ENCODE measurements at regions not wholly inside any gene's neighbourhood (a gene's known extent, or its start where the extent isn't known, plus 50 kb on each side); places are given as distances from the start of the nearest gene placed in this dataset.

DNA sequence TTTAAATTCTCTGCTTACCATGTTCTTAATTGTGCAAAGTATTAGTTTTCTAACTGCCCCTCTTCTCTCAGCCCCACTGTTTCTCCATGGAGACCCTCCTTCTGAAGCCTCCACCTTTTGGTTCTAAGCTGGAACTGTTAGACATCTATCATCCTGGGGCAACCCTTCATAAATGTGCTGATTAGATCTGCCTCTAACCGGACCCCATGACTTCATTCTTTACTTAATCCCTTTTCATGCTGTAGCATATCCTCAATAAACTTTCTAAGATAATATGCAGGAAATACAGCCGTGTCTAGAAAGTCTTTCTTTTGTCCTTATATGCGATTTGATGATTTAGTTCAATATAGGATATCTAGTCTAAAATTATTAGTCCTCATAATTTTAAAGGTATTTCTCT, 1020.1 kb downstream of the ADGRL2 start:
- H3K9me3 ChIP-seq: no peaks in the 10 kb centered on the region
- Mint-ChIP-seq H3K36me3 (no peaks in the 10 kb centered on the region), H3K27ac (peak overlapping the region in 1 of 2 donors; percentile 11), H3K9me3 (no peaks in the 10 kb centered on the region), H3K4me3 (no peak overlapping the region), H3K4me1 (peaks cover 13 to 15% (median 13%) of the 10 kb centered on the region in 3 donors), H3K27me3 (no peaks in the 10 kb centered on the region)
- DNase-seq (no peak), ATAC-seq (replicated peaks in 1 of 4) (no peak)
- H3K36me3 ChIP-seq (ENCODE audit: control insufficient read depth in 2 of 2, extremely low read depth in 1 of 2, insufficient read depth in 1 of 2, low read length in 1 of 2): no peaks in the 10 kb centered on the region
- ChIA-PET CTCF (no interaction called here), POLR2A (no interaction called here)
- H3K4me3 ChIP-seq (ENCODE audit: control insufficient read depth in 1 of 2, extremely low read depth in 1 of 2, low read length in 1 of 2): no peak overlapping the region
- peaks cover 0 to 2% of the 10 kb centered on the region in 2 experiments for H3K4me1 ChIP-seq (ENCODE audit: control insufficient read depth in 1 of 2, extremely low read depth in 1 of 2, insufficient read depth in 2 of 2, low read length in 2 of 2)
- WGBS (ENCODE audit: insufficient coverage): no CpG with 5 or more reads among the region's 3 CpGs
- no peak overlapping the region for H3K27ac ChIP-seq (ENCODE audit: low read length)
- H3K27me3 ChIP-seq (replicated peaks in 1 of 2; ENCODE audit: control insufficient read depth in 2 of 2, extremely low read depth in 1 of 2, insufficient read depth in 2 of 2, low read length in 1 of 2): no peaks in the 10 kb centered on the region

DNA sequence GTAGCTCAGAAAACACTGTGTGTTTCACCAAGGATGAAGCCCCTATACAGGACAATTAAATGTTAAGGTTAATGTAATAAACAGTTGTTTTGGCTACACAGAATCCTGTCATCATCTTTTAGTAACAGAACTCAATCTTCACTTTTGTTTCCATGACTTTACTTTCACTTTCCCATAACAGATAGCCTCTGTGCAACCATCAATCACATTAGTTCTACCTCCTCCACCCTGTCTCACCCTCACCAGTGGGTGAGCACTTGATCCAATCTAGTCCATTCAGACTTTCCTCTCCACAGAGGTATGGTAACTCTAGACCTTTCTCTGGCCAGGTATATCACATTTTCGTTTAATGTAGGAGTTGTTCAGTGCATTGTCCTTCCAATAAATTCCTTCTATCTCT, 1018.5 kb downstream of the ADGRL2 start:
- H3K9me3 ChIP-seq: no peaks in the 10 kb centered on the region
- DNase-seq: no peak

DNA sequence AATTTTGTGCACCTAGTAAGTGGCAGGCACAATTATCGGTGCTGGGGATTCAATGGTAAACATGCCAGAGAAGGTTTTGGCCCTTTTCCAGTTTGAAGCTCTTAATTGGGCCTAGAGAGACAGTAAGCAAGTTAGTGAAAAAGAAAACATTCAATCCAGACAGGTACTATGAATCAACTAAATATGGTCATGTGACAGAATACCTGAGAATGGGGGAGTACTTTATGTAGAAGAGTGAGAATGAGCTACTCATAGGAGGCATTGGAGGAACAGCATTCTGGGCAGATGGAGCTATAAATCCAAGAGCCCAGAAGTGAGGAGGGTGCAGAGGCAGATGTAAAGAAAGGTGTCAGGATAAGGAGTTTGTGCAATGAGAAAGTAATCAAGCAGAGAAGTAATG, 1017.9 kb downstream of the ADGRL2 start:
- ATAC-seq (replicated peaks in 1 of 4) (no peak), DNase-seq (no peak)
- no CpG with 5 or more reads among the region's 1 CpG for WGBS (ENCODE audit: insufficient coverage)
- Mint-ChIP-seq H3K4me1 (peaks cover 13 to 15% (median 13%) of the 10 kb centered on the region in 3 donors), H3K27me3 (no peaks in the 10 kb centered on the region), H3K27ac (peak overlapping the region in 1 of 2 donors; percentile 62), H3K36me3 (no peaks in the 10 kb centered on the region), H3K9me3 (no peaks in the 10 kb centered on the region), H3K4me3 (peak overlapping the region in 1 of 3 donors; percentile 18)
- Histone ChIP-seq H3K4me1 (ENCODE audit: control insufficient read depth in 1 of 2, extremely low read depth in 1 of 2, insufficient read depth in 2 of 2, low read length in 2 of 2) (peaks cover 0 to 2% of the 10 kb centered on the region in 2 experiments), H3K27ac (ENCODE audit: low read length) (no peak overlapping the region), H3K4me3 (ENCODE audit: control insufficient read depth in 1 of 2, extremely low read depth in 1 of 2, low read length in 1 of 2) (no peak overlapping the region), H3K36me3 (ENCODE audit: control insufficient read depth in 2 of 2, extremely low read depth in 1 of 2, insufficient read depth in 1 of 2, low read length in 1 of 2) (no peaks in the 10 kb centered on the region), H3K27me3 (replicated peaks in 1 of 2; ENCODE audit: control insufficient read depth in 2 of 2, extremely low read depth in 1 of 2, insufficient read depth in 2 of 2, low read length in 1 of 2) (no peaks in the 10 kb centered on the region), H3K9me3 (no peaks in the 10 kb centered on the region)
- POLR2A ChIA-PET: no interaction called here
- CTCF ChIA-PET: no interaction called here

More for the DNA sequence above, 1018.5 kb downstream of the ADGRL2 start:
- H3K4me1 Mint-ChIP-seq: peaks cover 13 to 15% (median 13%) of the 10 kb centered on the region in 3 donors
- peak overlapping the region in 1 of 3 donors; percentile 18 for H3K4me3 Mint-ChIP-seq
- H3K4me1 ChIP-seq (ENCODE audit: control insufficient read depth in 1 of 2, extremely low read depth in 1 of 2, insufficient read depth in 2 of 2, low read length in 2 of 2): peaks cover 0 to 2% of the 10 kb centered on the region in 2 experiments
- H3K27ac Mint-ChIP-seq: peak overlapping the region in 1 of 2 donors; percentile 56
- H3K9me3 Mint-ChIP-seq: no peaks in the 10 kb centered on the region
- CTCF ChIA-PET: no interaction called here
- no CpG with 5 or more reads among the region's 1 CpG for WGBS (ENCODE audit: insufficient coverage)
- no peaks in the 10 kb centered on the region for H3K36me3 Mint-ChIP-seq
- no peaks in the 10 kb centered on the region for H3K36me3 ChIP-seq (ENCODE audit: control insufficient read depth in 2 of 2, extremely low read depth in 1 of 2, insufficient read depth in 1 of 2, low read length in 1 of 2)
- H3K4me3 ChIP-seq (ENCODE audit: control insufficient read depth in 1 of 2, extremely low read depth in 1 of 2, low read length in 1 of 2): no peak overlapping the region
- H3K27me3 ChIP-seq (replicated peaks in 1 of 2; ENCODE audit: control insufficient read depth in 2 of 2, extremely low read depth in 1 of 2, insufficient read depth in 2 of 2, low read length in 1 of 2): no peaks in the 10 kb centered on the region
- no peaks in the 10 kb centered on the region for H3K27me3 Mint-ChIP-seq
- H3K27ac ChIP-seq (ENCODE audit: low read length): no peak overlapping the region
- POLR2A ChIA-PET: no interaction called here
- peak in 2 of 4 experiments; percentile 39 to 43 for ATAC-seq (replicated peaks in 1 of 4)

DNA sequence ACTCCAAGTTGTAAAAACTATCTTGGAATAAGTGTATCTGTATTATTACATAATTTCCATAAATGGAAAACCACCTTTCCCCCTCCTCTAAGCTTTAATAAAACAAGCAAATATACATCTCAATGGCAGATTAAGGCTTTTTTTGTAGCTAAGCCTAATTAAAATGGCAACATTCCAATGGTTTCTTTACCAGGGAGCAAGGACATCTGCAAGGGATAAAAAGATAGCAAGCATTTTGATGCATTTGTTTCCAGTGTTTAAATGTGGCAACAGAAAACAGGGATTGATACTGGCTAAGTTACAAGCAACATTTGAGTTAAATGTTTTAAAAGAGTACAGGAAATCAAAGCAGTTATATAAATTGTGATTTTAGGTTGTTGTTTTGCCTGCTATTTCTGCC, 1012.7 kb downstream of the ADGRL2 start:
- H3K4me3 ChIP-seq (ENCODE audit: control insufficient read depth in 1 of 2, extremely low read depth in 1 of 2, low read length in 1 of 2): no peak overlapping the region
- no peaks in the 10 kb centered on the region for H3K9me3 ChIP-seq
- ATAC-seq (replicated peaks in 1 of 4) (no peak), DNase-seq (no peak)
- H3K27me3 ChIP-seq (replicated peaks in 1 of 2; ENCODE audit: control insufficient read depth in 2 of 2, extremely low read depth in 1 of 2, insufficient read depth in 2 of 2, low read length in 1 of 2): no peaks in the 10 kb centered on the region
- ChIA-PET CTCF (no interaction called here), POLR2A (no interaction called here)
- Mint-ChIP-seq H3K9me3 (no peaks in the 10 kb centered on the region), H3K36me3 (no peaks in the 10 kb centered on the region), H3K4me3 (no peak overlapping the region), H3K27me3 (no peaks in the 10 kb centered on the region), H3K4me1 (peaks cover 0 to under 1% (median 0%) of the 10 kb centered on the region in 3 donors), H3K27ac (no peak overlapping the region)
- no peak overlapping the region for H3K27ac ChIP-seq (ENCODE audit: low read length)
- H3K4me1 ChIP-seq (ENCODE audit: control insufficient read depth in 1 of 2, extremely low read depth in 1 of 2, insufficient read depth in 2 of 2, low read length in 2 of 2): no peaks in the 10 kb centered on the region
- H3K36me3 ChIP-seq (ENCODE audit: control insufficient read depth in 2 of 2, extremely low read depth in 1 of 2, insufficient read depth in 1 of 2, low read length in 1 of 2): no peaks in the 10 kb centered on the region

DNA sequence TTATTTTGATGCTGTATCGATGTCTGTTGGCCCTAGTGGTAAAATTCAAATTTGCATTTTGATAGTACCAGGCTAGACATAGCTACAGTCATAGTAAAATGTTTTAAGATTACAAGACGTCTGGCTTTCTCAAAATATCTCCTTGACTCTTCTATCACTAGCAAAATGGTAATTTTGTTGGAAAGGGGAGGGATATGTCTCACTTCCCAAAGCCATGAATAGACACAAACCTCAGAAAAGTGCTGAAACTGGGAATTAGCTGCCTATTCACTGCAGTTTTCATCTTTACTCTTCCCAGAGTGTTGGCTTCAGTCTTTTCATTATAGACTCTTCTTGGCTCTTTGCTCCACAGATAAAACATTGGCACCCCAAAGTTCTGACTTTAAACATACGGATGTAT, 1009.9 kb downstream of the ADGRL2 start:
- ChIA-PET CTCF (no interaction called here), POLR2A (no interaction called here)
- H3K4me1 ChIP-seq (ENCODE audit: control insufficient read depth in 1 of 2, extremely low read depth in 1 of 2, insufficient read depth in 2 of 2, low read length in 2 of 2): no peaks in the 10 kb centered on the region
- no peak for DNase-seq
- ATAC-seq (replicated peaks in 1 of 4): no peak
- no peak overlapping the region for H3K4me3 Mint-ChIP-seq
- H3K9me3 Mint-ChIP-seq: no peaks in the 10 kb centered on the region
- no peak overlapping the region for H3K27ac Mint-ChIP-seq
- H3K27me3 Mint-ChIP-seq: no peaks in the 10 kb centered on the region
- no peaks in the 10 kb centered on the region for H3K4me1 Mint-ChIP-seq
- H3K36me3 Mint-ChIP-seq: no peaks in the 10 kb centered on the region
- no peaks in the 10 kb centered on the region for H3K36me3 ChIP-seq (ENCODE audit: control insufficient read depth in 2 of 2, extremely low read depth in 1 of 2, insufficient read depth in 1 of 2, low read length in 1 of 2)
- no peaks in the 10 kb centered on the region for H3K9me3 ChIP-seq
- WGBS (ENCODE audit: insufficient coverage): no CpG with 5 or more reads among the region's 3 CpGs
- no peaks in the 10 kb centered on the region for H3K27me3 ChIP-seq (replicated peaks in 1 of 2; ENCODE audit: control insufficient read depth in 2 of 2, extremely low read depth in 1 of 2, insufficient read depth in 2 of 2, low read length in 1 of 2)
- H3K27ac ChIP-seq (ENCODE audit: low read length): no peak overlapping the region
- H3K4me3 ChIP-seq (ENCODE audit: control insufficient read depth in 1 of 2, extremely low read depth in 1 of 2, low read length in 1 of 2): no peak overlapping the region

DNA sequence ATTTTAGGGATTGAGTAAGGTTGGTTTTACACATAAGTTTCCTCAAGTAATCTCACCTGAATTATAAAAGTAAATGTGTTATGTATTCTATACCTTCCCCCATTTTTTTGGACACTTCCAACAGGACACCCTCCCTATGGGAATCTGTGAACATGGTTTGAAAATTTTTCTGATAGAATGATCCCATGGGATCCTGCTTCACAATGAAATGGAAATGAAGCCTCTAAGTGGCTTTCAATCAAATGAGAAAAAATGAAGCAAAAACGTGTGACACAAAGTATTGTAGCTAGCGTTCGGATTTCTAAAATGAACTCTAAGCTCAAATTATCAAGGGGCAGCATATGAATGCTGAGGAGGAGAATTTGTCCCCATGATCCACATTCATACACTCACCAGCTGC, 1006.8 kb downstream of the ADGRL2 start:
- DNase-seq: no peak
- no peaks in the 10 kb centered on the region for H3K36me3 Mint-ChIP-seq
- no peak overlapping the region for H3K4me3 Mint-ChIP-seq
- no CpG with 5 or more reads among the region's 3 CpGs for WGBS (ENCODE audit: insufficient coverage)
- H3K4me1 Mint-ChIP-seq: no peaks in the 10 kb centered on the region
- Histone ChIP-seq H3K36me3 (ENCODE audit: control insufficient read depth in 2 of 2, extremely low read depth in 1 of 2, insufficient read depth in 1 of 2, low read length in 1 of 2) (no peaks in the 10 kb centered on the region), H3K9me3 (no peaks in the 10 kb centered on the region), H3K27ac (ENCODE audit: low read length) (no peak overlapping the region), H3K4me3 (ENCODE audit: control insufficient read depth in 1 of 2, extremely low read depth in 1 of 2, low read length in 1 of 2) (no peak overlapping the region), H3K27me3 (replicated peaks in 1 of 2; ENCODE audit: control insufficient read depth in 2 of 2, extremely low read depth in 1 of 2, insufficient read depth in 2 of 2, low read length in 1 of 2) (no peaks in the 10 kb centered on the region), H3K4me1 (ENCODE audit: control insufficient read depth in 1 of 2, extremely low read depth in 1 of 2, insufficient read depth in 2 of 2, low read length in 2 of 2) (no peaks in the 10 kb centered on the region)
- POLR2A ChIA-PET: no interaction called here
- H3K27ac Mint-ChIP-seq: no peak overlapping the region
- CTCF ChIA-PET: no interaction called here
- no peak for ATAC-seq (replicated peaks in 1 of 4)
- no peaks in the 10 kb centered on the region for H3K9me3 Mint-ChIP-seq
- H3K27me3 Mint-ChIP-seq: no peaks in the 10 kb centered on the region

DNA sequence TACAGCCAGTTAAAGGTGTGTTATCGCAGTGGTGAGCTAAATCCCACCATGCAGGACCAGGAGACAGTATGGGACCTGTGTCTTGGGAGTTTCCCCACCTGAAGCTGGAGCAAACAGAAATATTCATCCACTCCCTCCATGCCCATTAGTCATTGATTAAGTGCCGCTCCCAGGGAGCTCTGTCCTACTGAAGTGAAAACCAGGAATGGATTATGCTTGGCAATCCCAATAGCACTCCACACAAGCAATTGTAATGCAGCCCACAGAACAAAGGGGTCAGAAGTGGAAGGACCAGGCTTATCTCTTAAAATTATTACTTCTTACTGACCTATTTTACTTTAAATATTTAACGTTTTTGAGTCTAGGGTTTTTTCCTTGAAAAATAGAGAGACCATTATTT, 1005.4 kb downstream of the ADGRL2 start:
- Mint-ChIP-seq H3K27ac (no peak overlapping the region), H3K27me3 (no peaks in the 10 kb centered on the region), H3K4me1 (no peaks in the 10 kb centered on the region), H3K36me3 (no peaks in the 10 kb centered on the region), H3K4me3 (no peak overlapping the region), H3K9me3 (no peaks in the 10 kb centered on the region)
- Histone ChIP-seq H3K27me3 (replicated peaks in 1 of 2; ENCODE audit: control insufficient read depth in 2 of 2, extremely low read depth in 1 of 2, insufficient read depth in 2 of 2, low read length in 1 of 2) (no peaks in the 10 kb centered on the region), H3K4me1 (ENCODE audit: control insufficient read depth in 1 of 2, extremely low read depth in 1 of 2, insufficient read depth in 2 of 2, low read length in 2 of 2) (no peaks in the 10 kb centered on the region), H3K9me3 (no peaks in the 10 kb centered on the region), H3K4me3 (ENCODE audit: control insufficient read depth in 1 of 2, extremely low read depth in 1 of 2, low read length in 1 of 2) (no peak overlapping the region), H3K36me3 (ENCODE audit: control insufficient read depth in 2 of 2, extremely low read depth in 1 of 2, insufficient read depth in 1 of 2, low read length in 1 of 2) (no peaks in the 10 kb centered on the region), H3K27ac (ENCODE audit: low read length) (no peak overlapping the region)
- 67% methylated on average over 1 of the region's 3 CpGs for WGBS (ENCODE audit: insufficient coverage)
- ChIA-PET POLR2A (interaction anchor here in 1 of 2 donors (0.5 kb wide), 1 partner anchor 16 kb away, joined by 3 read pairs; no protein-coding TSS in a partner anchor), CTCF (no interaction called here)
- DNase-seq: no peak
- no peak for ATAC-seq (replicated peaks in 1 of 4)

All from T-cell (primary cell).